ENCODE measurements at regions not wholly inside any gene's neighbourhood (a gene's known extent, or its start where the extent isn't known, plus 50 kb on each side); places are given as distances from the start of the nearest gene placed in this dataset.

GRCh38 chr15:29438703-29439055, 169.1 kb upstream of the NSMCE3 start:
- DNase-seq (ENCODE audit: low read depth, low spot score) (no peak), FAIRE-seq (no peak)
- TF ChIP-seq FOS (IDR thresholded peaks at IDR 0.05; ENCODE audit: borderline replicate concordance, insufficient read depth, low read length) (no peak), POLR2A (IDR thresholded peaks at IDR 0.05; ENCODE audit: low read depth, low read length) (no peak), MYC (IDR thresholded peaks at IDR 0.05; ENCODE audit: low read depth, low read length) (no peak)
- BruUV-seq (replicated peaks), result no TSS peak
- ChIA-PET POLR2A (no interaction called here), CTCF (no interaction called here)
- intact Hi-C loops (cut with micrococcal nuclease) (no loop called here), dilution Hi-C loops (cut with MboI; ENCODE audit: extremely low pct_ligation_motif_present, low sequenced_read_pairs) (no loop called here)
- H3K4me1 ChIP-seq (ENCODE audit: control insufficient read depth, extremely low read depth, insufficient read depth, low read length), result no peaks in the 10 kb centered on the region
- no peaks in the 10 kb centered on the region for H3K9me3 ChIP-seq (replicated peaks; ENCODE audit: control insufficient read depth, insufficient read depth, low read length)
- H3K27ac ChIP-seq (ENCODE audit: insufficient read depth, low read depth, low read length), result no peak overlapping the region
- H3K79me2 ChIP-seq (ENCODE audit: control insufficient read depth, insufficient read depth, low read length), result no peaks in the 10 kb centered on the region
- H3K4me2 ChIP-seq (ENCODE audit: insufficient read depth, low read length), result no peak overlapping the region
- no peaks in the 10 kb centered on the region for H4K20me1 ChIP-seq (replicated peaks; ENCODE audit: control insufficient read depth, extremely low read depth, insufficient read depth, low read length)
- no peaks in the 10 kb centered on the region for H3K27me3 ChIP-seq (ENCODE audit: control insufficient read depth in 2 of 2, insufficient read depth in 2 of 2, low read length in 2 of 2)
- H3K9me1 ChIP-seq (replicated peaks; ENCODE audit: control insufficient read depth, extremely low read depth, insufficient read depth, low read length), result no peaks in the 10 kb centered on the region
- no peak overlapping the region for H3K4me3 ChIP-seq (replicated peaks in 1 of 3; ENCODE audit: insufficient read depth in 1 of 3, low read depth in 1 of 3, low read length in 3 of 3)
- no peaks in the 10 kb centered on the region for H3K36me3 ChIP-seq (ENCODE audit: control insufficient read depth in 2 of 2, extremely low read depth in 1 of 2, insufficient read depth in 2 of 2, low read length in 2 of 2)
- no peak overlapping the region for H2AFZ ChIP-seq (ENCODE audit: low read depth, low read length)
- no peak overlapping the region for H3K9ac ChIP-seq (replicated peaks; ENCODE audit: extremely low read depth, insufficient read depth, low read length)

DNA sequence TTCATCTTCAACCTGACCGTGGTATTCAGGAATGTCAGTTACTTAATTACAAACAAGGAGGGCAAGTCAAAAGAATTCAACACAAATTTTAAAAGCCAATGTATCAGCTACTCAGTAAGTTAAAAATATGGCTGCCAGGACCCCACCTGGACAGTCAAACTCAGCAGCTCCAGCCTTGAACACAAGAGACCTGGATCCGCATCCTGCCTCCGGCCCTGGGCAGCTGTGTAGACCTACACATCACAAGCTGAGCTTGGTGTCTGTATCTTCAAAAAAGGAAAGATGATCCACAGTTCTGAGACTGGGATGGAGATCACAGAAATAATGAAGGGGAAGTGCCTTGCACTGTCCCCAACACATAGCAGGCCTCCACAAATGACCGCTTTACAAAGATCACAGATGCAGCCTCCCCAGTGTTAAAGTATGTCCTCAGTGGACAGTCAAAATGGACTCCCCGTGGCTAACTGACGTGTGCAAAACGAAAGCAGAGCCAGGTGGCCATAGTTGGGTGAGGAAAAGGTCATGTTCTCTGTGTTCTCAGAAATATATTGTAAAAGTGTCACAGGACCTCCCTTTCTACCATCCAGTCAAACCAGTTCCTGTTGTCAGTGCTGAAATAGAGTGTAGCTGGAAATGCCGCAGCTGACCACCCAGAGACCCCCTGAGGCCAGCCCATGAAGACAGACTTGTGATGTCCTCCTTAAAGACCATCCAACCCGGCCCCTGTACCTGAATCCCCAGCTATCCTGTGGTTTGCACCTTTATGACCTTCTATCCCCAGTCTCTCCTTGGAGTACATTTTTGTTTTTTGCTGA, 168.5 kb upstream of the NSMCE3 start:
- no peak for FAIRE-seq

More for the DNA sequence above, 168.5 kb upstream of the NSMCE3 start:
- no peaks in the 10 kb centered on the region for H3K9me3 ChIP-seq (replicated peaks; ENCODE audit: control insufficient read depth, insufficient read depth, low read length)
- no peak overlapping the region for H3K27ac ChIP-seq (ENCODE audit: insufficient read depth, low read depth, low read length)
- BruUV-seq (replicated peaks), result no TSS peak
- dilution Hi-C loops (cut with MboI; ENCODE audit: extremely low pct_ligation_motif_present, low sequenced_read_pairs), result no loop called here
- POLR2A ChIA-PET, result no interaction called here
- no peaks in the 10 kb centered on the region for H4K20me1 ChIP-seq (replicated peaks; ENCODE audit: control insufficient read depth, extremely low read depth, insufficient read depth, low read length)
- CTCF ChIA-PET, result no interaction called here
- no peaks in the 10 kb centered on the region for H3K27me3 ChIP-seq (ENCODE audit: control insufficient read depth in 2 of 2, insufficient read depth in 2 of 2, low read length in 2 of 2)
- no peak overlapping the region for H3K9ac ChIP-seq (replicated peaks; ENCODE audit: extremely low read depth, insufficient read depth, low read length)
- no peaks in the 10 kb centered on the region for H3K79me2 ChIP-seq (ENCODE audit: control insufficient read depth, insufficient read depth, low read length)
- H3K36me3 ChIP-seq (ENCODE audit: control insufficient read depth in 2 of 2, extremely low read depth in 1 of 2, insufficient read depth in 2 of 2, low read length in 2 of 2), result no peaks in the 10 kb centered on the region
- no peaks in the 10 kb centered on the region for H3K4me1 ChIP-seq (ENCODE audit: control insufficient read depth, extremely low read depth, insufficient read depth, low read length)
- no peak overlapping the region for H2AFZ ChIP-seq (ENCODE audit: low read depth, low read length)
- no peaks in the 10 kb centered on the region for H3K9me1 ChIP-seq (replicated peaks; ENCODE audit: control insufficient read depth, extremely low read depth, insufficient read depth, low read length)
- no peak for TF ChIP-seq EZH2 (IDR thresholded peaks at IDR 0.05; ENCODE audit: borderline replicate concordance, low read depth, low read length, severe bottlenecking)
- TF ChIP-seq FOS (IDR thresholded peaks at IDR 0.05; ENCODE audit: borderline replicate concordance, insufficient read depth, low read length), result no peak
- no peak for TF ChIP-seq CTCF (IDR thresholded peaks at IDR 0.05; ENCODE audit: extremely low read depth in 1 of 2, insufficient read depth in 1 of 2, low read depth in 1 of 2, low read length in 2 of 2)
- TF ChIP-seq MYC (IDR thresholded peaks at IDR 0.05; ENCODE audit: low read depth, low read length), result no peak
- no peak for TF ChIP-seq JUN (IDR thresholded peaks at IDR 0.05; ENCODE audit: borderline replicate concordance, insufficient read depth, insufficient read length, low read depth)
- no peak for TF ChIP-seq GATA2 (IDR thresholded peaks at IDR 0.05; ENCODE audit: insufficient read depth, insufficient read length, low read depth, low read length)
- TF ChIP-seq, protein P1, sequence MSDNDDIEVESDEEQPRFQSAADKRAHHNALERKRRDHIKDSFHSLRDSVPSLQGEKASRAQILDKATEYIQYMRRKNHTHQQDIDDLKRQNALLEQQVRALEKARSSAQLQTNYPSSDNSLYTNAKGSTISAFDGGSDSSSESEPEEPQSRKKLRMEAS (IDR thresholded peaks at IDR 0.05; ENCODE audit: insufficient read depth, insufficient read length), result no peak
- no peak for TF ChIP-seq POLR2AphosphoS5 (IDR thresholded peaks at IDR 0.05; ENCODE audit: insufficient read depth, low read depth, low read length)
- no peak for TF ChIP-seq POLR2A (IDR thresholded peaks at IDR 0.05; ENCODE audit: low read depth, low read length)
- DNase-seq (ENCODE audit: low read depth, low spot score), result no peak
- intact Hi-C loops (cut with micrococcal nuclease), result no loop called here
- no peak overlapping the region for H3K4me2 ChIP-seq (ENCODE audit: insufficient read depth, low read length)
- H3K4me3 ChIP-seq (replicated peaks in 1 of 3; ENCODE audit: insufficient read depth in 1 of 3, low read depth in 1 of 3, low read length in 3 of 3), result no peak overlapping the region
